RWPE2 (cell line): ENCODE measurements at regions not wholly inside any gene's neighbourhood (a gene's known extent, or its start where the extent isn't known, plus 50 kb on each side); places are given as distances from the start of the nearest gene placed in this dataset.

Experiments
- ATAC-seq: fragments of 200-7000 bp; cut with Tn5 transposase; 3 replicates; pipeline ENCODE4 v1.9.1; 2021; ENCODE audit warnings: low read depth
- DNase-seq: peaks from one replicate; pipeline ENCODE4 v3.0.0-alpha.2; 2020; ENCODE audit warnings: low spot score
- H3K27ac ChIP-seq: fragments of 450-650 bp; 2 replicates; pipeline ENCODE4 v1.5.1; 2017; ENCODE audit warnings: mild to moderate bottlenecking; ENCODE audit not compliant: poor library complexity, severe bottlenecking
- H3K27me3 ChIP-seq: fragments of 250-450 bp; sonication (Bioruptor Pico); 2 replicates; pipeline ENCODE4 v1.5.1; 2021; ENCODE audit warnings: mild to moderate bottlenecking, moderate library complexity; ENCODE audit not compliant: insufficient read depth, poor library complexity, severe bottlenecking
- H3K36me3 ChIP-seq: fragments of 250-450 bp; sonication (Bioruptor Pico); 2 replicates; pipeline ENCODE4 v1.5.1; 2020; ENCODE audit warnings: low read depth, mild to moderate bottlenecking, moderate library complexity
- H3K4me1 ChIP-seq: fragments of 250-450 bp; sonication (Bioruptor Pico); 2 replicates; pipeline ENCODE4 v1.5.1; 2021; ENCODE audit warnings: mild to moderate bottlenecking, moderate library complexity; ENCODE audit not compliant: insufficient read depth, poor library complexity, severe bottlenecking
- H3K4me3 ChIP-seq: fragments of 250-450 bp; sonication (Bioruptor Pico); 2 replicates; pipeline ENCODE4 v1.5.1; 2021; ENCODE audit warnings: mild to moderate bottlenecking, moderate library complexity; ENCODE audit not compliant: severe bottlenecking
- H3K9me3 ChIP-seq: fragments of 250-450 bp; sonication (Bioruptor Pico); 2 replicates; pipeline ENCODE4 v1.5.1; 2021; ENCODE audit warnings: mild to moderate bottlenecking, moderate library complexity; ENCODE audit not compliant: severe bottlenecking
- TF ChIP-seq, protein P1 (sequence below): fragments of 450-650 bp; IDR thresholded peaks from one replicate; pipeline ENCODE4 v1.5.1; 2017; ENCODE audit warnings: mild to moderate bottlenecking, moderate library complexity; ENCODE audit not compliant: poor library complexity, severe bottlenecking

DNA sequence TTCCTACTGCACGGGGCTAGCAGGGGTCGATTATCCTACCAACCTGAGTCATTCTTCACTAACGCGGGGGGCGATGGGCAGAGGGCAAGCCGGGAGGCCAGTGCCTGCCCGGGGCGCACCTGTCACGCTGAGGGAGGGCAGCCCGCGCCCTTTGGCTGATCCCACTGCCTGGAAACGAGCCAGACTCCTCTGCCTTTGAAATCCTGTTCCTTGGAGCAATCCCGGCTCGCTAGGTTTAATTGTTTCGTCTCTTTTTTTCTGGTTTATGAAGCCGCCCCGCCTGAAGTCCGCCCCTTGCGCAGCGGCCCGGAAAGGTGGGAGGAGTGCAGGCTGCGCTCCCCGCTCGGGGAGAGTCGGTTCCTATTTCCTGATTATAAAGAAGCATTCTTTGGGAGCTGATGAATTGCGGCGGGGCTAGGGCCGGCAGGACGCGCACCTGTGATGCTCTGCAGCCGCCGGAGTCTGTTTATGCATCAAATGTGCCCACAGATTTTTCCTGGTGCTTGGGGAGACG is 484.2 kb downstream of the BCOR start:
- TF ChIP-seq, protein P1, sequence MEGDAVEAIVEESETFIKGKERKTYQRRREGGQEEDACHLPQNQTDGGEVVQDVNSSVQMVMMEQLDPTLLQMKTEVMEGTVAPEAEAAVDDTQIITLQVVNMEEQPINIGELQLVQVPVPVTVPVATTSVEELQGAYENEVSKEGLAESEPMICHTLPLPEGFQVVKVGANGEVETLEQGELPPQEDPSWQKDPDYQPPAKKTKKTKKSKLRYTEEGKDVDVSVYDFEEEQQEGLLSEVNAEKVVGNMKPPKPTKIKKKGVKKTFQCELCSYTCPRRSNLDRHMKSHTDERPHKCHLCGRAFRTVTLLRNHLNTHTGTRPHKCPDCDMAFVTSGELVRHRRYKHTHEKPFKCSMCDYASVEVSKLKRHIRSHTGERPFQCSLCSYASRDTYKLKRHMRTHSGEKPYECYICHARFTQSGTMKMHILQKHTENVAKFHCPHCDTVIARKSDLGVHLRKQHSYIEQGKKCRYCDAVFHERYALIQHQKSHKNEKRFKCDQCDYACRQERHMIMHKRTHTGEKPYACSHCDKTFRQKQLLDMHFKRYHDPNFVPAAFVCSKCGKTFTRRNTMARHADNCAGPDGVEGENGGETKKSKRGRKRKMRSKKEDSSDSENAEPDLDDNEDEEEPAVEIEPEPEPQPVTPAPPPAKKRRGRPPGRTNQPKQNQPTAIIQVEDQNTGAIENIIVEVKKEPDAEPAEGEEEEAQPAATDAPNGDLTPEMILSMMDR: no peak
- Histone ChIP-seq H3K27me3 (no peaks in the 10 kb centered on the region), H3K36me3 (no peaks in the 10 kb centered on the region), H3K27ac (no peak overlapping the region), H3K4me1 (no peaks in the 10 kb centered on the region), H3K9me3 (no peaks in the 10 kb centered on the region), H3K4me3 (no peak overlapping the region)
- ATAC-seq (peak; percentile 76), DNase-seq (no peak)

DNA sequence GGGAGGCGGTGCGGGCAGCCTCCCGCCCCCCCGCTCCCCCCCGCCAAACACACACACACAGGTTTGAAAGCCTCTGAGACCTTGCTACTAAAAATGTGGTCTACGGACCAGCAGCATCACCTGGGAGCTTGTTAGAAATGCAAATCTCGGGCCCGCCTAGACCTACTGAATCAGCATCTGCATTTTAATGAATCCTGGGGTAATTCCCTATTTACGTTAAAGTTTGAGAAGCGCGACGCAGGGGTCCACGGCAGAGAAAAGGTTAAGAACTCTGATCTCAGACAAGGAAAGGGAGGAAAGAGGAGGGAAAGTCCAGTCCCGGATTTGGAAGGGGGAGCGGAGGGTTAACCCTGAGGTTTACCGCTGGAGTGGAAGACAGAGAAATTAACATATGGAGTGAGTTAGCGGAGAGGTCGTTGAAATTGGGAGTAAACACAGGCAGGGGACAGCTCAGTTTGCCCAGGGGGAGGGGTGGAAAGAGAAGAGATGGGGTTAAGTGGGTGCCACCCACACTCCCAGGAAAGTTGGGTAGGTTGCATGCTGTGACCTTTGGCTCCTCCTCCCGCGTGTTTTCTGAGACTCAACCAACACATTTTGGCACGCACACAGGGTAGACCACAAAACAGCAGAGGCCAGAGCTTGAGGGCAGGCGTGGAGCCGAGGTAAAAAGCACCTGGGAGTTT is 483.6 kb downstream of the BCOR start:
- Histone ChIP-seq H3K27me3 (no peaks in the 10 kb centered on the region), H3K4me3 (no peak overlapping the region), H3K9me3 (no peaks in the 10 kb centered on the region), H3K27ac (no peak overlapping the region), H3K4me1 (no peaks in the 10 kb centered on the region), H3K36me3 (no peaks in the 10 kb centered on the region)
- ATAC-seq (no peak), DNase-seq (no peak)
- TF ChIP-seq, protein P1: no peak

DNA sequence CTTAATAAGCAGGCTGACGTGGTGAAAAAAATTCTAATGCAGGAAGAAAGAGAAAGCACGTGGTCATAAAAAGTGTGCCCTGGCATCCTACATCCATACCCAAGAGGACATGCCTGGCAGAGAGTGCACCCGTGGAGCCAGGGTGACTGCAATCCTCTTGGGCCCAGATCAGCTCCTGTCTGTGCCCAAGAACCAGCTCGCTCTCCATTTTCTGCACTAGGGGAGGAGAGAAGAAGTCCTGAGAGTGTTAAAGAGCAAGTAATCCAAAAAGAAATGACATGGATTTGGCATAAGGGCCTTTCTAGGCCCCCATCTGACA is 483.1 kb downstream of the BCOR start:
- Histone ChIP-seq H3K9me3 (no peaks in the 10 kb centered on the region), H3K4me1 (no peaks in the 10 kb centered on the region), H3K27ac (no peak overlapping the region), H3K36me3 (no peaks in the 10 kb centered on the region), H3K27me3 (no peaks in the 10 kb centered on the region), H3K4me3 (no peak overlapping the region)
- TF ChIP-seq, protein P1: no peak
- DNase-seq: no peak
- ATAC-seq: no peak

DNA sequence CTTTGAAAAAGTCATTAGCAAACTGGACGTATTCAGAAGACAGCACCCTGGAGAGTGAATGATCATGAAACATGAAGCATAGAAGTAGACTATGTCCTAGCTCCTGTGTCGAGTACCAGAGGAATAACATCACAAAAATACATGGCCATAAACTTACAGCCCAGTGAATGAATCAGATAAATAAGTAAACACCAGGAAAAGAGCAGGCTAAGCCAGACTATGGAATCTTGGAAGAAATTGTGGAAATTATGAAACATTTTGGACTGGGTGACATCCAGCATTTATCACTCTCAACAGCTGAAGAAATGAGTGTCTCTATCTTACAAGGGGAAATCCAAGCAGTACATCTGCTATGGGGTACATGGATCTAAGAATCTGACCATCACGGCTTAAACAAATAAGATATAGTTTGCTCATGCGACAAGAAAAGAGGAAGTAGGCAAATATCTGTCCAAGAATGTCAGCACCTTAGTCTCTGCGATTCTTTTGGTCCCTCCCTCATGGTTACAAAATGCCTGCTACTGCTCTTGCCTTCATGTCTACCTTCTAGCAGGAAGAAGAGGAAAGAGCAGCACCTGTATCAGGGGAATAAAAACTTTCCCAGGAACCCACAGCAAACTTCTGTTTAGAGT is 481.5 kb downstream of the BCOR start:
- TF ChIP-seq, protein P1: no peak
- ATAC-seq: no peak
- no peaks in the 10 kb centered on the region for H3K4me1 ChIP-seq
- no peaks in the 10 kb centered on the region for H3K27me3 ChIP-seq
- H3K4me3 ChIP-seq: no peak overlapping the region
- no peak overlapping the region for H3K27ac ChIP-seq
- DNase-seq: no peak
- no peaks in the 10 kb centered on the region for H3K36me3 ChIP-seq
- no peaks in the 10 kb centered on the region for H3K9me3 ChIP-seq

DNA sequence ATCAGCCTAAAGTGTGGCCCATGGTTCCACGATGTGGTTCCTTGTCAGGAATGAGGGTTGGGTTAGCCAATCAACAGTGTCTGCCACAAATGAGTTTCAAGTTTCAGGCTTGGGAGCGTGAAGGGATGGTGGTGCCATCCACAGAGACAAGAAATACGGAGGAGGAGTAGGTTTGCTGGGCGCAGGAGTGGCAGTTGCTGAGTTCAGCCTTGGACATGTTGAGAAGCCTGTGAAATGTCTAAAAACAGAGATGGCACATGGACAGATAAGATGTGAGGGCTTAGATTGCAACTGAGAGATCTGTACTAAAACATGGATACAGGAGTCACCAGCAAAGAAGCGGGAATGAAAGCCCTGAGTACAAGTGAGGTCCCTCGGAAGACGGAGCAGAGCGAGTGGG is 481.0 kb downstream of the BCOR start:
- Histone ChIP-seq H3K27me3 (no peaks in the 10 kb centered on the region), H3K4me1 (no peaks in the 10 kb centered on the region), H3K27ac (no peak overlapping the region), H3K4me3 (no peak overlapping the region), H3K9me3 (no peaks in the 10 kb centered on the region), H3K36me3 (no peaks in the 10 kb centered on the region)
- DNase-seq (no peak), ATAC-seq (no peak)
- TF ChIP-seq, protein P1: no peak
